SKM-1 (cell line): ENCODE measurements at regions not wholly inside any gene's neighbourhood (a gene's known extent, or its start where the extent isn't known, plus 50 kb on each side); places are given as distances from the start of the nearest gene placed in this dataset.

ENCODE experiments used
- DNase-seq: peaks from one replicate; lab custom pipeline; 2025; ENCODE audit not compliant: unreplicated experiment; lab: John Stamatoyannopoulos, UW

- DNase-seq, result no peak
Measured at GRCh38 chr7:18354108-18355085, 141.2 kb upstream of the HDAC9 start.

- peak; percentile 31 for DNase-seq
Measured at GRCh38 chr7:18356191-18356645, 139.3 kb upstream of the HDAC9 start.

GRCh38 chr7:18357691-18358090 is 137.9 kb upstream of the HDAC9 start:
- DNase-seq, result no peak

GRCh38 chr7:18361756-18362155 is 133.8 kb upstream of the HDAC9 start:
- DNase-seq, result no peak

- DNase-seq, result no peak
Measured at GRCh38 chr7:18363751-18364380, 131.7 kb upstream of the HDAC9 start.

GRCh38 chr7:18364396-18364795 is 131.2 kb upstream of the HDAC9 start:
- no peak for DNase-seq

GRCh38 chr7:18366394-18366793 is 129.2 kb upstream of the HDAC9 start:
- no peak for DNase-seq

GRCh38 chr7:18369011-18369410 is 126.5 kb upstream of the HDAC9 start:
- no peak for DNase-seq

GRCh38 chr7:18370633-18371032 is 124.9 kb upstream of the HDAC9 start:
- no peak for DNase-seq

GRCh38 chr7:18378989-18379605 is 116.5 kb upstream of the HDAC9 start:
- no peak for DNase-seq

- no peak for DNase-seq
Measured at GRCh38 chr7:18384491-18385143, 110.9 kb upstream of the HDAC9 start.

- no peak for DNase-seq
Measured at GRCh38 chr7:18386607-18387006, 108.9 kb upstream of the HDAC9 start.

GRCh38 chr7:18387191-18387735 is 108.3 kb upstream of the HDAC9 start:
- no peak for DNase-seq

- no peak for DNase-seq
Measured at GRCh38 chr7:18390535-18390907, 105.0 kb upstream of the HDAC9 start.

GRCh38 chr7:18393465-18394118 is 102.0 kb upstream of the HDAC9 start:
- no peak for DNase-seq

- no peak for DNase-seq
Measured at GRCh38 chr7:18395868-18396267, 99.7 kb upstream of the HDAC9 start.

GRCh38 chr7:18396953-18397352 is 98.6 kb upstream of the HDAC9 start:
- DNase-seq, result no peak

GRCh38 chr7:18399436-18400235 is 95.9 kb upstream of the HDAC9 start:
- no peak for DNase-seq

GRCh38 chr7:18400275-18400674 is 95.3 kb upstream of the HDAC9 start:
- no peak for DNase-seq

GRCh38 chr7:18400726-18401125 is 94.8 kb upstream of the HDAC9 start:
- DNase-seq, result no peak
